RWPE1 (cell line): ENCODE measurements at regions not wholly inside any gene's neighbourhood (a gene's known extent, or its start where the extent isn't known, plus 50 kb on each side); places are given as distances from the start of the nearest gene placed in this dataset.

Experiments
- CTCF ChIA-PET: fragments of 350-600 bp; sonication (Branson Sonifier 250); formaldehyde crosslinking; extraction: SDS; loops from one replicate; lab custom pipeline; 2021; lab: Yijun Ruan, JAX
- POLR2A ChIA-PET: fragments of 400-600 bp; formaldehyde crosslinking; extraction: SDS; loops from one replicate; lab custom pipeline; 2020; ENCODE audit warnings: antibody characterized with exemption; ENCODE audit not compliant: low non-redundant PET; lab: Yijun Ruan, JAX
- DNase-seq: peaks from one replicate; pipeline ENCODE4 v3.0.0; 2012; ENCODE audit warnings: low spot score
- H3K27ac ChIP-seq: fragments of 450-650 bp; 2 replicates; pipeline ENCODE4 v1.5.1; 2017
- TF ChIP-seq, protein P1 (sequence below): fragments of 450-650 bp; conservative IDR thresholded peaks from 2 replicates; pipeline ENCODE4 v1.5.1; 2017; ENCODE audit warnings: low read depth, mild to moderate bottlenecking

DNA sequence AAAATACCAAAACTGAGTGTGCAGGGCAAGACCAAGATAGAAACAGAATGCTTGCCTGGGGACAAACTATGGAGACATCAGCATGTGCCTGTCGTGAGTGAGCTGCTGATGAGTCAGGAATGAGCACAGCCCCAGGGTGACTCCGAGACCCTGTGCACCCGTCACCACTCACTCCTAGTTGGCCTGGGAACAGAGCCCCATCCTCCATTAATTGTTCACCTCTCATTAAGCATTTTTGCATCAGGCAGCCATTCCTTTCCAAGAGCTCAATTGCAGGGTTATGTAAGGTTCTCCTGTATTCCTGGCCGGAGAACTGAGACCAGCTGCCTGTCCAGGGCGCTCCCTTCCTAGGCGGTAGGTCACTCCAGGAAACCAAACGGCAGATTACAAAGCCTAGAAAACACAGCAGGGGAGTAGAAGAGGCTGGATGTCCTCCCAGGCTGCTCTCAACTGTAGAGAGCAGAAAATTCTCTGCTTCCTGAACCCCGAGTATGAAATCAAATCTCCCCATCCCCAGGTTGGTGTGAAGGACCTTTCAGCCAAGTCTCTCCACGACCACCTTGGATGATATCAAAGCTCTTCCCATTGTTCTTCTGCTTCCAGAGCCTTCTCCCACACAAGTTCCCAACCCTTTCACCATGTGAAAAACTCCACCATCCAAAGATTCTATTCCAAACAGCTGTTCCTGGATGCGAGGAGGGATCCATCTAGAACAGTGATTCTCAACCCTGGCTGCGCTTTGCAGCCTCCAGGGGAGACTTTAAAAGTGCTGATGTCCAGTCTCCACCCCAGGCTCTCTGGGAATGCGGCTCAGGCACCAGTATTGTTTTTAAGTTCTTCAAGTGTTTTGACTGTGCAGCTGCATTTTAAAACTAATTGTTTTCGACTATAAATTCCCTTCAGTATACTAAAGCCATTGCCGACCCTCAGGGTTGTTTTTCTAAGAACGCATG is 532.6 kb upstream of the JARID2 start:
- ChIA-PET POLR2A (no interaction called here), CTCF (interaction anchor here (0.8 kb wide), 1 partner anchor 1505 kb away, joined by 4 read pairs; no protein-coding TSS in a partner anchor)
- peak; percentile 55 for DNase-seq
- TF ChIP-seq, protein P1, sequence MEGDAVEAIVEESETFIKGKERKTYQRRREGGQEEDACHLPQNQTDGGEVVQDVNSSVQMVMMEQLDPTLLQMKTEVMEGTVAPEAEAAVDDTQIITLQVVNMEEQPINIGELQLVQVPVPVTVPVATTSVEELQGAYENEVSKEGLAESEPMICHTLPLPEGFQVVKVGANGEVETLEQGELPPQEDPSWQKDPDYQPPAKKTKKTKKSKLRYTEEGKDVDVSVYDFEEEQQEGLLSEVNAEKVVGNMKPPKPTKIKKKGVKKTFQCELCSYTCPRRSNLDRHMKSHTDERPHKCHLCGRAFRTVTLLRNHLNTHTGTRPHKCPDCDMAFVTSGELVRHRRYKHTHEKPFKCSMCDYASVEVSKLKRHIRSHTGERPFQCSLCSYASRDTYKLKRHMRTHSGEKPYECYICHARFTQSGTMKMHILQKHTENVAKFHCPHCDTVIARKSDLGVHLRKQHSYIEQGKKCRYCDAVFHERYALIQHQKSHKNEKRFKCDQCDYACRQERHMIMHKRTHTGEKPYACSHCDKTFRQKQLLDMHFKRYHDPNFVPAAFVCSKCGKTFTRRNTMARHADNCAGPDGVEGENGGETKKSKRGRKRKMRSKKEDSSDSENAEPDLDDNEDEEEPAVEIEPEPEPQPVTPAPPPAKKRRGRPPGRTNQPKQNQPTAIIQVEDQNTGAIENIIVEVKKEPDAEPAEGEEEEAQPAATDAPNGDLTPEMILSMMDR: no peak
- H3K27ac ChIP-seq: peak overlapping the region; percentile 64

DNA sequence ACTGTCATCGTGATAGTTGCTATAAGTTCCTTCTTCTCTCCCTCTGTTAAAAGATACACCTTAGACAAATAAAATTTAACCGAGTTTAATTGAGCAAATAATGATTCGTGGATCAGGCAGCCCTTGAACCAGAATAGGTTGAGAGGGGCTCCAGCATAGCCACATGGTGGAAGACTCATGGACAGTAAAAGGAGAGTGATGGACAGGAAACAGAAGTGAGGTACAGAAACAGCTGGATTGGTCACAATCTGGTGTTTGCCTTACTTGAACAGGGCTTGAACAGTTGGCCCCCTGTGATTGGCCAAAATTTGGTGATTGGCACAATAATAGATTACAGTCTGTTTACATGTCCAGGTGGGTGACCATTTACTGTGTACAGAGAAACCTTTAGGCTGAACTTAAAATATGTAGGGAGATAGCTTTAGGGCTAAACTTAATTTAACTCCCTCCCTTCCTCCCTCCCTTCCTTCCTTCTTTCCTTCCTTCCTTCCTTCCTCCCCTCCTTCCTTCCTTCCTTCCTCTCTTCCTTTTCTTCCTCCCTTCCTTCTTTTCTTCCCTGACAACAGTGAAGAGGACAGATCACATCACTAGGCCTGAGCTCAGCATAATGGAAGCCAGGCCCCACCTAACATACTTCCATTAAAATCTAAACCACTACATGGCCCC is 531.8 kb upstream of the JARID2 start:
- H3K27ac ChIP-seq: no peak overlapping the region
- CTCF ChIA-PET: interaction anchor here (0.8 kb wide), 1 partner anchor 1506 kb away, joined by 4 read pairs; no protein-coding TSS in a partner anchor
- TF ChIP-seq, protein P1: no peak
- no peak for DNase-seq
- POLR2A ChIA-PET: no interaction called here

DNA sequence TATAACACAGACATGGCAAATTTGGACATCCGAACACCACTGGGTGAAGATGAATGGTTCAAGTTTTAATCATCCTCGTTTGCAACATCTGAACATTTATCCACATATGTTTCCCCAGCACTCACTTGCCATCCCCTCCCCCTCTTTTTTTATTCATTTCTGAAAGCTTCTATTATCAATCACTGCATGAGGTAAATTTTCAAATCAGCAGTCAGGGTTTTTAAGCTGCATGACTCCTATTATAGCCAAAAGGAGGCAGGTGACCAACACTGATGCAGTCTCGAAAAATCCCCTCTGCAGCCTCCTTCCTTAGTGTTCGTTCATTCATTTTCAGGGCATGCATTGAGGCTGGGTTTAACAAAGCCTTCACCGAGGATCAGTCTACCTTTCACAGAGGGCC is 530.8 kb upstream of the JARID2 start:
- ChIA-PET POLR2A (no interaction called here), CTCF (no interaction called here)
- DNase-seq: no peak
- TF ChIP-seq, protein P1: no peak
- H3K27ac ChIP-seq: no peak overlapping the region

DNA sequence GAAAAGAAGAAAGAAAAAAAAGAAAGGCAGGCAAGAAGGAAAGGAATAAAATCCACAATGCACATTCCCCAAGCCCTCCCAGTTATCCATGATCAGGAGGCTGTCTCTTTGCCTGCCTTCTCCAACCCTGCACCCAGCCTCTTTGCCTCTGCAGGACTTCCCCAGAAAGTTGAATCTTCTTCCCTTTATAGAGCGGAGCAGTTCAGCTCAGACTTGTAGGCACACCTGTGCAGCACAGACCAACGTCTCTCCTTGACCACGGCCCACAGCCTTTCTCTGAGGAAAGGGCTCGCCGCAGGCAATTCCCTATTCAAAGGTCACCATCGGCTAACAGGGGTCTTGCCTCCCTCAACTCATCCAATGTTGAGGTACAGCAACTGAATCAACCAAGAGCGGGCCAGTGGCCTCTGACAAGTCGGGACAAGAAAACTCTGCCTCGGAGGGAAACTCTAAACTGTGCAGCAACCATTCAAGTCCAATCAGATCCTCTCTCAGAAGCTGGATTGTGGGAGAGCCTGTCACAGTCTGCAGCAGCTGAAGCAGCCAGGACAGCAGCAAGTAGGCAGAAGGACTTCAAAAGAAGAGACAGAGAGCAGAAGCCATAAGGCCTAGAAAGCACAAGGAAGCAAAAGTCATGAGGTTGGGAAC is 529.2 kb upstream of the JARID2 start:
- POLR2A ChIA-PET: interaction anchor here (0.7 kb wide), 1 partner anchor 363 kb away, joined by 3 read pairs; no protein-coding TSS in a partner anchor
- H3K27ac ChIP-seq: peak overlapping the region; percentile 37
- peak; percentile 48 for DNase-seq
- TF ChIP-seq, protein P1: no peak
- CTCF ChIA-PET: interaction anchor here (0.7 kb wide), 1 partner anchor 1650 kb away, joined by 3 read pairs; no protein-coding TSS in a partner anchor

DNA sequence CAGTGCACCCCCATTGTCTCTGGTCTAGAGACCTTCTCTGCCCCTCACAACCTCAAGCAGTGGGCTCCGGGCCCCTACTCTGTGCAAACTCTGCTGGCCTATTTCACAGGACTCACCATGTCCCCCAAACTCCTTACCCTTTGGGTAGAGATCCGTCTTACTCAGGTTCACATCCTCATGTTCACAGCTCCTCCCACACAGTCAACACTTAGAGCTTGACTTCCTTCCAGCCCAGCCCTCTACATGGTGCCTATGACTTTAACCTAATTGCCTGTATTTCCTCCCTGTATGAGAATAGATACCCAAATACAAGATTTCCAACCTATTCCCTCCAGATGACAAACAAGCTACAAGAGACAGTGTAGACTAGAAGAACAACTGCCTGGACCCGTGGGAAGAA is 528.6 kb upstream of the JARID2 start:
- TF ChIP-seq, protein P1: no peak
- ChIA-PET POLR2A (no interaction called here), CTCF (interaction anchor here (0.6 kb wide), 1 partner anchor 305 kb away, joined by 4 read pairs; no protein-coding TSS in a partner anchor)
- H3K27ac ChIP-seq: peak overlapping the region; percentile 37
- no peak for DNase-seq

DNA sequence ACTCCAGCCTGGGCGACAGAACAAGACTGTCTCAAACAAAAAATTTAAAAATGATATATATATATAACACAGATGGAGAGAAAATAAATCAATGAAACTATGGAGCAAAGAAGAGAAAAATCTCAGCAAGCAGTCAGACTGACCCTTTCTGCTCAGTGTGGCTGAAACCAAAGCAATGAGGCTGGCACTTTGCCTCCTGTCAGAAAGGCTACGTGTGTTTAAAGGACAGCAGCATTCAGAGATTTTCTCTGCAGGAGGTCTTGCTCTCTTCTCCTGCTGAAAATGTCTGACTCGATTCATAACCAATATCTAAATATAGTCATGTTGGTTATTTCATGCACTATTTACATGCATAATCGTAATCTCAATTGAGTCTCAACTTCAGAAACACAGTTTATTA is 527.0 kb upstream of the JARID2 start:
- TF ChIP-seq, protein P1: no peak
- POLR2A ChIA-PET: no interaction called here
- H3K27ac ChIP-seq: no peak overlapping the region
- DNase-seq: no peak
- CTCF ChIA-PET: interaction anchor here (0.6 kb wide), 1 partner anchor 532 kb away, joined by 3 read pairs; no protein-coding TSS in a partner anchor
